ENCODE measurements at regions not wholly inside any gene's neighbourhood (a gene's known extent, or its start where the extent isn't known, plus 50 kb on each side); places are given as distances from the start of the nearest gene placed in this dataset.

DNA sequence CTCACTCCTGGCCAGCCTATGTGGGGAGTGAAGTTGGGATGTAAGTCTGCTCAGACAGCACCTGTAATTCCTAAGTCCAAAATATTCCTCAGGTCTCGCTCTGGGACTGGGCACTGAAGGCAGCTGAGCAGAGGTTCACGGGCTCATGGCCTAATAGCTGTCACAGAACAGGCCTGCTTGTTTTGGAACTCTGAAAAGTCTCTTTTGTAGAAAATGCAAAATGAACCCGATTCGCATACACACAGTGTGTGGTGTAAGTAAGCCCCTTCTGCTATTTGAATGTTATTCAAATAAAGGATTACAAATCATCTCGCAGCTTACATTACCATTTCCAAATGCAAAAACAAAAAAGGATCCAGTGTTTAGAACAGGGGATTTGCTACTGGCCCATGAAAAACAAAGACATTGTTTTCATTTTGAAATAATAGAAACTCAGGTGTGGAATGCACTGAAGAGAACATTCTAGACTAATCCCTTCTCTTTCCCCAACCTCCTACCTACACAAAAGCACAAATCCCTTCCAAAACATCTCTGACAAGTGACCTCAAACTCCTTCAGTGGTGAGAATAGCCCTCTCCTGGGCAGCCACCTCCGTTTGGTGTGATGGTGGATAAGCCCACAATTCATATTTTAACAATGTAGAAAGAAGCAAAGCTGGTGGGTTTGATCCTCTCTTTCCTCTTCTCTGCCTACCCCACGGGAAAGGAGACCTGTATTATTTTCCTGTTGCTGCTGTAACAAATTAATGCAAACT lies 118.3 kb upstream of the NCK2 start:
- Histone ChIP-seq H3K27ac (ENCODE audit: low read depth in 2 of 2, low read length in 2 of 2) (no peak overlapping the region), H3K4me1 (ENCODE audit: control insufficient read depth in 2 of 2, insufficient read depth in 2 of 2, low read length in 2 of 2) (peaks cover 0 to 6% of the 10 kb centered on the region in 2 donors), H3K27me3 (ENCODE audit: control insufficient read depth in 2 of 2, insufficient read depth in 2 of 2, low read length in 2 of 2) (peaks cover 0 to 1% of the 10 kb centered on the region in 2 donors), H3K4me3 (ENCODE audit: low read length in 2 of 2) (no peak overlapping the region), H3K36me3 (ENCODE audit: control insufficient read depth in 2 of 2, insufficient read depth in 2 of 2, low read length in 2 of 2) (no peaks in the 10 kb centered on the region), H3K9ac (ENCODE audit: low read depth in 1 of 2, low read length in 2 of 2) (no peak overlapping the region), H3K9me3 (ENCODE audit: control insufficient read depth in 2 of 2, low read length in 2 of 2) (no peaks in the 10 kb centered on the region)

DNA sequence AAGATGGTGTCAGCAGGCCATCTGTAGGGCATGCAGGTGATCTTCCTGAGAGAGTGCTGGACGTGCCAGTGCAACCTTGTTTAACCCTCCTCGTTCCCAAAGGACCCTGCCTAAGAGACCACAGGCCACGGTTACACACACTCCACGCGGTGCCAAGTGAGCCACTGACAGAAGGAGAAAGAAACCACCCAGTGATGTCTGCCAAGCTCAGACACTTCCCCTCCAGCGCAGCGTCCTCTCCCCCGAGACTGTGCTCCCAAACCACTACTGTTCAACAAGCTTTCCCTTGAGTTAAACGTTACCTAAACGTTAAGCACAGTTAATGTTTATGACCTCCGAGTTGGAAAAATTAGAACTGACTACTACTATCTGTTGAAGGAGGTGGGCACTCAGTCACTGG lies 119.1 kb upstream of the NCK2 start:
- no peak overlapping the region for H3K4me3 ChIP-seq (ENCODE audit: low read length in 2 of 2)
- no peak overlapping the region for H3K27ac ChIP-seq (ENCODE audit: low read depth in 2 of 2, low read length in 2 of 2)

DNA sequence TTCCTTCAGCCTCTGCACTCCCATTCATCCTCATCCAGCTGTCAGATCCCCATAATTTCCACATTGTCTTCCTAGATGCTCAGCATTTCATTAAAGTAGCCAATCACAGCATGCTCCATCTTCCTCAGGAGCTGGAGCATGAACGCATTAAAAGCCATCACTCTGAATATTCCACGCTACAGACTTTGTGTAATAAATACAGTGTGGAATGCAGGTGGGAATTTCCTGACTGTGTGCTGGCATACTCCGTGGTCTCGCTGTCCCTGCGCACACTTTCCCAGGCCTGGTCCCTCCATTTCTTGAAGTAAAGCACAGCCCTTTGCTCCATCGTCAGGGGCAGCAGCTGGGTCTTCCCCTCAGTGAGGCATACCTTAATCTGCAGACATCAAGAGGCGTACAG lies 123.7 kb upstream of the NCK2 start:
- Histone ChIP-seq H3K27ac (ENCODE audit: low read depth in 2 of 2, low read length in 2 of 2) (no peak overlapping the region), H3K9me3 (ENCODE audit: control insufficient read depth in 2 of 2, low read length in 2 of 2) (no peaks in the 10 kb centered on the region), H3K4me3 (ENCODE audit: low read length in 2 of 2) (no peak overlapping the region), H3K27me3 (ENCODE audit: control insufficient read depth in 2 of 2, insufficient read depth in 2 of 2, low read length in 2 of 2) (peaks cover 0 to 1% of the 10 kb centered on the region in 2 donors), H3K9ac (ENCODE audit: low read depth in 1 of 2, low read length in 2 of 2) (no peak overlapping the region), H3K4me1 (ENCODE audit: control insufficient read depth in 2 of 2, insufficient read depth in 2 of 2, low read length in 2 of 2) (peaks cover 0 to 6% of the 10 kb centered on the region in 2 donors), H3K36me3 (ENCODE audit: control insufficient read depth in 2 of 2, insufficient read depth in 2 of 2, low read length in 2 of 2) (no peaks in the 10 kb centered on the region)

More for the DNA sequence above, 119.1 kb upstream of the NCK2 start:
- Histone ChIP-seq H3K9ac (ENCODE audit: low read depth in 1 of 2, low read length in 2 of 2) (no peak overlapping the region), H3K36me3 (ENCODE audit: control insufficient read depth in 2 of 2, insufficient read depth in 2 of 2, low read length in 2 of 2) (no peaks in the 10 kb centered on the region), H3K9me3 (ENCODE audit: control insufficient read depth in 2 of 2, low read length in 2 of 2) (no peaks in the 10 kb centered on the region), H3K27me3 (ENCODE audit: control insufficient read depth in 2 of 2, insufficient read depth in 2 of 2, low read length in 2 of 2) (peaks cover 0 to 1% of the 10 kb centered on the region in 2 donors), H3K4me1 (ENCODE audit: control insufficient read depth in 2 of 2, insufficient read depth in 2 of 2, low read length in 2 of 2) (peaks cover 0 to 6% of the 10 kb centered on the region in 2 donors)

DNA sequence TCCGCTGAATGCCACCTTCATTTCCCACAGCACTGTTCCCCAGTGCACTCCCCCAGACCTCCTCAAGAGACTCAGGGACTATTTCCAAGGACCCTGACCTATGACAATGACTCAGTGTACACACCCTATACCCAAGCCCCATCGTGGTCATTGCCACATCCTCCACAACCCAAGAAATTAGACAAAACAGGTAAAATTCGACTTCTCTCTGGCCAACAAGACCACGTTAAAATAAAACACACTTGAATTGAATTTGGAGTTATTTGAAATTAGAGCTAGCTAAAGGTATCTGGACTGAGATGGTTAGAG lies 126.4 kb upstream of the NCK2 start:
- Histone ChIP-seq H3K27ac (ENCODE audit: low read depth in 2 of 2, low read length in 2 of 2) (no peak overlapping the region), H3K4me1 (ENCODE audit: control insufficient read depth in 2 of 2, insufficient read depth in 2 of 2, low read length in 2 of 2) (peaks cover 3 to 6% of the 10 kb centered on the region in 2 donors), H3K9ac (ENCODE audit: low read depth in 1 of 2, low read length in 2 of 2) (no peak overlapping the region), H3K4me3 (ENCODE audit: low read length in 2 of 2) (no peak overlapping the region), H3K27me3 (ENCODE audit: control insufficient read depth in 2 of 2, insufficient read depth in 2 of 2, low read length in 2 of 2) (no peaks in the 10 kb centered on the region), H3K9me3 (ENCODE audit: control insufficient read depth in 2 of 2, low read length in 2 of 2) (no peaks in the 10 kb centered on the region), H3K36me3 (ENCODE audit: control insufficient read depth in 2 of 2, insufficient read depth in 2 of 2, low read length in 2 of 2) (no peaks in the 10 kb centered on the region)

DNA sequence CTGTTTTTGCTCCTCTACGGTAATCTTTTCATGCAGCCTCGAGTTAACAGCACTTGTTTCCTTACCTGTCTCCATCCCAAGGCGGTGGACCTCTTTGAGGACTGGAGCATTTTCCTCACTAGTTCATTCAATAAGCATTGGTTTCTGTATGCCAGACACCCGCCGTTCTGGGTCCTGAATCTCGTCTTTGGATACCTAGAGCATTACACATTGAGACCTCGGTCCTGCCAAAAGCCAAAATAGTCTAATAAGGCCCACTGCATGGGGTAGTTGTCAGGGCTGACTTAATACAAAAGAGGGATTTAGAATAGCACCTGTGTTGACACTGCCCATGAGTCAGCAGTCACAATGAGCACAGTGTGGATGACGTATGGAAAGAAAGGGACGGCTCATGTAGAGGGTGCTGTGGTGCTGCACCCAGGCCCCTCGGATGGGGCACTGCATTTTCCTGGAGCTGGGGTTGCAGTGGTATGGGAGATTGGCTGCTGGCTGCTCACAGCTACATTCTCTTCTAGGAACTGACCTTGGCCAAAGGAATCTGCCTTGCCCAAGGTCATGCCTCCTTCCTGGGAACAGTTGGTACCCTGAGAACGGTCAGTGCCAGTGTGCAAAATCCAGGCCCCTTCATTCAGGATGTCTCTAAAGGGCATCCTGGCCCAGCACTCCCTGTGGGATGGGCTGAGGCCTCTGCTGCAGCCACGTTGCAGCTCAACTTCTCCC lies 126.9 kb upstream of the NCK2 start:
- H3K4me3 ChIP-seq (ENCODE audit: low read length in 2 of 2), result no peak overlapping the region
- H3K4me1 ChIP-seq (ENCODE audit: control insufficient read depth in 2 of 2, insufficient read depth in 2 of 2, low read length in 2 of 2), result peaks cover 3 to 7% of the 10 kb centered on the region in 2 donors
- no peaks in the 10 kb centered on the region for H3K36me3 ChIP-seq (ENCODE audit: control insufficient read depth in 2 of 2, insufficient read depth in 2 of 2, low read length in 2 of 2)
- H3K27me3 ChIP-seq (ENCODE audit: control insufficient read depth in 2 of 2, insufficient read depth in 2 of 2, low read length in 2 of 2), result no peaks in the 10 kb centered on the region
- no peaks in the 10 kb centered on the region for H3K9me3 ChIP-seq (ENCODE audit: control insufficient read depth in 2 of 2, low read length in 2 of 2)
- H3K27ac ChIP-seq (ENCODE audit: low read depth in 2 of 2, low read length in 2 of 2), result no peak overlapping the region
- no peak overlapping the region for H3K9ac ChIP-seq (ENCODE audit: low read depth in 1 of 2, low read length in 2 of 2)

DNA sequence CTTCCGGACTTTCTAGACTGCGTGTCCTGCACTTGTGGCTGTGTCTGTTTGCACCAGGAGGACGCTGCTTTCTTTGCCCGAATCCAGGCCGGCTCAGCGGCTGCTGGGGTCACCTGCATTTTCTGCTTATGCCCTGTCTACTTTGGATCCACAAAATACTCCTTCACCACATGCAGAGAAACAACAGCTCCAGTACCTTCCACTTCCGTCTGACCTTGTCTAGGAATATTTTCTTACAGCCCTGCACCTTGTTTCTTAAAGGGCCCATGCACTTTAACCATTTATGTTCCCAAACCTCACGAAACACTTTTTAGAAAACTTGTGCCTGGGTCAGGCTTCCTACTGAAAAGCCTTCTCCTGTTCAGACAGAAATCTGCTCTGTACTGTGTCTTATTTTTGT lies 129.4 kb upstream of the NCK2 start:
- H3K27me3 ChIP-seq (ENCODE audit: control insufficient read depth in 2 of 2, insufficient read depth in 2 of 2, low read length in 2 of 2), result no peaks in the 10 kb centered on the region
- H3K4me3 ChIP-seq (ENCODE audit: low read length in 2 of 2), result peak overlapping the region; percentile 49 to 78
- H3K27ac ChIP-seq (ENCODE audit: low read depth in 2 of 2, low read length in 2 of 2), result peak overlapping the region; percentile 38 to 58
- H3K4me1 ChIP-seq (ENCODE audit: control insufficient read depth in 2 of 2, insufficient read depth in 2 of 2, low read length in 2 of 2), result peaks cover 8 to 17% of the 10 kb centered on the region in 2 donors
- peak overlapping the region; percentile 44 to 63 for H3K9ac ChIP-seq (ENCODE audit: low read depth in 1 of 2, low read length in 2 of 2)
- H3K9me3 ChIP-seq (ENCODE audit: control insufficient read depth in 2 of 2, low read length in 2 of 2), result no peaks in the 10 kb centered on the region
- no peaks in the 10 kb centered on the region for H3K36me3 ChIP-seq (ENCODE audit: control insufficient read depth in 2 of 2, insufficient read depth in 2 of 2, low read length in 2 of 2)

DNA sequence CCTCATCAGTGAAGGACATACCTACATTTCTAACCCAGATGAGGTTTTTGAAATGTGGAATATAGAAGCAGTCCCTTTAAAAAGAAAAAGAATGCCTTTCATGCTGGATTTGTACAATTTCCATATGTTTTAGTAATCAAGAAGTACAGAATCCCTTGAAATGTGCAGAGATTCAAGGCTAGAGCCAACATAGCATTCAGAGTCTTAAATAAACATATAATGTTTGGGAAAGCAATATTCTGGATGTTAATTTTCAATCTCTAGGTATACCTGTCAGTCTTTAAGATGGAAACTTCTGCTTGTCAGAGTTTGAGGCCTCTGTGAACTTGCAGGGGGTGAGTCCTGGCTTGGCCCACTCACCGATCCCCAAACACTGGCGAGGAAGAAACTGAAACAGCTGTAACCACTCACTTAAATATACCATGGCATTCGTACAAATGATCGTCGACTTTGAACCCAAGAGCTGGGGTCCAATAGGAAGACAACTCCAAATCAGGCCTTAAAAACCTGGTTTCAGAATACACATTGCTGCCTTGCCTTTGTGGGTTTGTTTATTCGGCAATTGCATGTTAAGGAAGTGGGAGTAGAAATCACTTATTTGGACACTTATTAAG lies 132.8 kb upstream of the NCK2 start:
- H3K9ac ChIP-seq (ENCODE audit: low read depth in 1 of 2, low read length in 2 of 2), result peak overlapping the region in 1 of 2 donors; percentile 14
- no peaks in the 10 kb centered on the region for H3K27me3 ChIP-seq (ENCODE audit: control insufficient read depth in 2 of 2, insufficient read depth in 2 of 2, low read length in 2 of 2)
- peak overlapping the region in 1 of 2 donors; percentile 34 for H3K27ac ChIP-seq (ENCODE audit: low read depth in 2 of 2, low read length in 2 of 2)
- no peak overlapping the region for H3K4me3 ChIP-seq (ENCODE audit: low read length in 2 of 2)
- H3K36me3 ChIP-seq (ENCODE audit: control insufficient read depth in 2 of 2, insufficient read depth in 2 of 2, low read length in 2 of 2), result no peaks in the 10 kb centered on the region
- no peaks in the 10 kb centered on the region for H3K9me3 ChIP-seq (ENCODE audit: control insufficient read depth in 2 of 2, low read length in 2 of 2)
- peaks cover 18 to 24% of the 10 kb centered on the region in 2 donors for H3K4me1 ChIP-seq (ENCODE audit: control insufficient read depth in 2 of 2, insufficient read depth in 2 of 2, low read length in 2 of 2)

DNA sequence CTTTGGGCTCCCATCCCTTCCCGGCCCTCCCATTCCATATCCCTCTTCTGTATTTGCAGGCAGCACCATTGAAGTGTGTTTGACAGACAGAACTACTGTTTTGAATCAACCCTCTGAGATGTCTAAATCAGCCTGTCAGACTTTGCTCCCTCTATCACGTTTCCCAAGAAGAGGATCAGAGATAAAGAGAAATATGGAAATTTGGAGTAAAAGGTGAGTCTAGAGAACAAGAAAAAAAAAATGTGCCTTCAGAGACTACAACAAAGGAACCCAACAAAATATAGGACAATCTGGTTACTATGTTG lies 133.4 kb upstream of the NCK2 start:
- Histone ChIP-seq H3K36me3 (ENCODE audit: control insufficient read depth in 2 of 2, insufficient read depth in 2 of 2, low read length in 2 of 2) (no peaks in the 10 kb centered on the region), H3K9me3 (ENCODE audit: control insufficient read depth in 2 of 2, low read length in 2 of 2) (no peaks in the 10 kb centered on the region), H3K4me1 (ENCODE audit: control insufficient read depth in 2 of 2, insufficient read depth in 2 of 2, low read length in 2 of 2) (peaks cover 18 to 24% of the 10 kb centered on the region in 2 donors), H3K27me3 (ENCODE audit: control insufficient read depth in 2 of 2, insufficient read depth in 2 of 2, low read length in 2 of 2) (no peaks in the 10 kb centered on the region), H3K4me3 (ENCODE audit: low read length in 2 of 2) (no peak overlapping the region), H3K27ac (ENCODE audit: low read depth in 2 of 2, low read length in 2 of 2) (no peak overlapping the region), H3K9ac (ENCODE audit: low read depth in 1 of 2, low read length in 2 of 2) (no peak overlapping the region)

DNA sequence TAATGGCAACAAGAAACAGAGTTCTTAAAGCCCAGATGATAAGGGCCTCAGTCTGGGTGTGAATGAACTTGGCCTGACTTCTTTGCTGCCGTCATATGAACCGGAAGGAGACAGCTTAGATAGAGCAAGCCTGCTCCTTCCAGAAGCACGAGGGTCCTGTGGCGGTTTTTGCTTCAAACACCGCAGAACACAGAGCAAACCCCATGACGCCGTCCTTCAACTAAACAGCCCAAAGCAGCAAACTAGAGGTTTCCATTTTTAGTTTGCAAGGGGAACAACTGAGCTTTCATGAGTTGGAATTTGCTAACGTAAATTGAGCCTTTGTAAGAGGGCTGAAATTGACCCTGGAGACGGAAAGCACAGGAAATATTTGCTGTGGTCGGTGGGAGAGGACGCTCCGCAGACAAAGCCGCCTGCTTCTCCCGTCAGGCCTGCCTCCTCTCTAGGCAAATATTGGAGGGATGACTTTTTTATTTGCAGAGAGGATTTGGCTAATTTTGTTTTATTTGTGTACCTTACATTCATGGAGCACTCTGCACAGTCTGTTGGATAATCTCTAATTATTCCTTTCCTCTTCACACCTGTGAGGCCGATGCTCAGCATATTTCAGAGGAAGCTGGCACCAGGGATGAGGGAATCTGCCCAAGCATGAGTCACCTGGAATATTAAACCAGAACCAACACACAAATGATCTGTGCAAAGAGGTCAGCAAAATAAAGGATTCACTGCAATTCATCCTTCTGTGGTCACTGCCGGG lies 134.0 kb upstream of the NCK2 start:
- peaks cover 18 to 24% of the 10 kb centered on the region in 2 donors for H3K4me1 ChIP-seq (ENCODE audit: control insufficient read depth in 2 of 2, insufficient read depth in 2 of 2, low read length in 2 of 2)

More for the DNA sequence above, 134.0 kb upstream of the NCK2 start:
- no peak overlapping the region for H3K27ac ChIP-seq (ENCODE audit: low read depth in 2 of 2, low read length in 2 of 2)
- no peak overlapping the region for H3K9ac ChIP-seq (ENCODE audit: low read depth in 1 of 2, low read length in 2 of 2)
- H3K27me3 ChIP-seq (ENCODE audit: control insufficient read depth in 2 of 2, insufficient read depth in 2 of 2, low read length in 2 of 2), result no peaks in the 10 kb centered on the region
- H3K4me3 ChIP-seq (ENCODE audit: low read length in 2 of 2), result no peak overlapping the region
- no peaks in the 10 kb centered on the region for H3K9me3 ChIP-seq (ENCODE audit: control insufficient read depth in 2 of 2, low read length in 2 of 2)
- H3K36me3 ChIP-seq (ENCODE audit: control insufficient read depth in 2 of 2, insufficient read depth in 2 of 2, low read length in 2 of 2), result no peaks in the 10 kb centered on the region

Data from mucosa of rectum (tissue), 2 donors.